ENCODE measurements at regions not wholly inside any gene's neighbourhood (a gene's known extent, or its start where the extent isn't known, plus 50 kb on each side); places are given as distances from the start of the nearest gene placed in this dataset.
A peak's percentile ranks its signal among the peaks of the same experiment; 100 is the strongest.

DNA sequence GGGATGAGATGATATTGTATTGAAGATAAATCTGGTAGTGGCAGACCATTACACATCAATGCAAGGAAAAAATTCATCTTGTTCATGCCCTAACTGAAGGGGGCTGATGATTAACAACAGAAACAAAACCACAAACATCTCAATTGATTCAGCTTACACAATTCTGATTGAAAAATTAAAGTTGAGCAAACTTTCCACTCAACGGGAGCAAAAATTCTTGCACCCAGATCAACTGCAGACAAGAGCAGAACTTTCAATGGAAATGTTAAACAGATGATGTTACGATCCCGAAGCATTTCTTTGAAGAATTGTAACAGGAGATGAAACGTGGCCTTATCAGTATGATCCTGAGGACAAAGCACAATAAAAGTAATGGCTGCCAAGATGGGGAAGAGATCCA is 172.4 kb upstream of the SOX5 start:
- H3K4me3 ChIP-seq (ENCODE audit: low read depth, low read length) = no peak overlapping the region
- TF ChIP-seq, protein P1, sequence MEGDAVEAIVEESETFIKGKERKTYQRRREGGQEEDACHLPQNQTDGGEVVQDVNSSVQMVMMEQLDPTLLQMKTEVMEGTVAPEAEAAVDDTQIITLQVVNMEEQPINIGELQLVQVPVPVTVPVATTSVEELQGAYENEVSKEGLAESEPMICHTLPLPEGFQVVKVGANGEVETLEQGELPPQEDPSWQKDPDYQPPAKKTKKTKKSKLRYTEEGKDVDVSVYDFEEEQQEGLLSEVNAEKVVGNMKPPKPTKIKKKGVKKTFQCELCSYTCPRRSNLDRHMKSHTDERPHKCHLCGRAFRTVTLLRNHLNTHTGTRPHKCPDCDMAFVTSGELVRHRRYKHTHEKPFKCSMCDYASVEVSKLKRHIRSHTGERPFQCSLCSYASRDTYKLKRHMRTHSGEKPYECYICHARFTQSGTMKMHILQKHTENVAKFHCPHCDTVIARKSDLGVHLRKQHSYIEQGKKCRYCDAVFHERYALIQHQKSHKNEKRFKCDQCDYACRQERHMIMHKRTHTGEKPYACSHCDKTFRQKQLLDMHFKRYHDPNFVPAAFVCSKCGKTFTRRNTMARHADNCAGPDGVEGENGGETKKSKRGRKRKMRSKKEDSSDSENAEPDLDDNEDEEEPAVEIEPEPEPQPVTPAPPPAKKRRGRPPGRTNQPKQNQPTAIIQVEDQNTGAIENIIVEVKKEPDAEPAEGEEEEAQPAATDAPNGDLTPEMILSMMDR (IDR thresholded peaks at IDR 0.05; ENCODE audit: insufficient read depth, low read length) = no peak
- peak; percentile 32 for DNase-seq (ENCODE audit: low read depth)

DNA sequence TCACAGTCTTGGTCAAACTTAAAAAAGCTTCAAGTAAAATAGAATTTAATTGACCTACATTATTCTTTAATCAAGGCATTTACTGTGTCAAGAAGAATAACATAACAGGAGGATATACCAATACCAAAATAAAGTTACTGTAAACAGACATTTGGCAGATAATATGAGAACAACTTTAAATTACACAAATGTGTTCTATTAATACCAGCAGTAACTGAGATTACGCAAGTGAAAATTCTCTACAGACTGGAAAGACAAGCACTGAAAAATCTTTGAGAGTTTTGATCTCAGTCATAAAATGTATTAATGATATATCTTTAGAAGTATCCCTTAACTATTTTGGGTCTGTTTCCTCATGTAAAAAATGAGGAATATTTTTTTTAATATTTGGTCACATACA is 169.2 kb upstream of the SOX5 start:
- H3K4me3 ChIP-seq (ENCODE audit: low read depth, low read length) = no peak overlapping the region
- peak; percentile 5 for DNase-seq (ENCODE audit: low read depth)
- TF ChIP-seq, protein P1 (IDR thresholded peaks at IDR 0.05; ENCODE audit: insufficient read depth, low read length) = no peak

DNA sequence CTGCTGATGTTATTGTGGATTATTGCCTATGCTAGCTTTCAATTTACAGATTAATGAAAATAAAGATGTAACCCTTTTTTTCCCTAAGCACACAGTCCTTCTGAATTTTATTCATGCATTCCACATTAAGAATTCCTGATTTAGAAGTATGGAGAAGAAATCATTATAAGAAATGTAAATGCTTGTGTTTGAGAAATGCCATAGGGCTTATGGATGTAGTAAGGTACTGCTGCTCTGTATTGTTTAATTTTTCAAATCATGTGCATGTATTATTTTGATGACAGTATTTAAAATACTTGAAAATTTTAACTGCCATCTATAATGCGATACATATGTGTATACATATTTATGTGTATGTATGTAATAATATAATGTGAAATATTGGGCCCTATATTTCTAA is 167.1 kb upstream of the SOX5 start:
- no peak overlapping the region for H3K4me3 ChIP-seq (ENCODE audit: low read depth, low read length)
- TF ChIP-seq, protein P1 (IDR thresholded peaks at IDR 0.05; ENCODE audit: insufficient read depth, low read length) = no peak
- DNase-seq (ENCODE audit: low read depth) = no peak

DNA sequence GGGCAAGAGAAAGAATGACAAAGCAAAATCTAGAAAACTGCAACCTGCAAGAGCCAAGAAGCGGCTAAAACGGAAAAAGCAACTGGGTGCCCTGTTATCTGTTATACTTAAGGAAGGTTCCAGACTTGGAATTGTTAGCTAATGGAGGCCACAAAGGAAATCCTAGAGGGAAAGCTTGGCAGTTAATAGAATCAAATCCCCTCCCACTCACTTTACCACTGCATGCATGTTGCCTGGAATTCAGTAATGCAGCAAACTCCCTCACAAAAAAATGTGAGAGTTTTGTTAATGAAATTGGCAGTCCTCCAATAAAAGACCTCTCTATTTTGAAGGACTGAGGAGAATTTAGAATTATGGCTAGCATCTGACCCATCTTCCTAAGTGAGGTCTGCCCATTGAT is 164.2 kb upstream of the SOX5 start:
- TF ChIP-seq, protein P1 (IDR thresholded peaks at IDR 0.05; ENCODE audit: insufficient read depth, low read length) = no peak
- no peak overlapping the region for H3K4me3 ChIP-seq (ENCODE audit: low read depth, low read length)
- peak; percentile 4 for DNase-seq (ENCODE audit: low read depth)

DNA sequence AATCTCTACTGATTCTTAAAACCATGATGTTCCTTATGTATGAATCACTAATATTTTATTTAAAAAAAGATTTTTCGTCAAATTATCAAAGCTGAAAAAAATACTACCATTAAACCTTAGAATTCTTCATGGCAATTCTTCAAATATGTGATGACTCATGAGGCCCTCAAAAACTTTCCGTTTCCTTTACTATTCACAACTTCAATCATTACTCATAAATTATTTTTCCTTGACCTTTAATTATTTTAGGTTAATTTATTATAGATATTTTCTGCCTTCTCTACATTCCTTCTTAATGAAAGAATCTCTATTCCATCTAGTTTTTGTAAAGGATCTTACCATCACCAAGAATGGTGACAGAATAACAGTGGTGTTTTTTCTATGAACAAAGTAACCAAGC is 162.1 kb upstream of the SOX5 start:
- DNase-seq (ENCODE audit: low read depth) = peak; percentile 52
- H3K4me3 ChIP-seq (ENCODE audit: low read depth, low read length) = no peak overlapping the region
- TF ChIP-seq, protein P1 (IDR thresholded peaks at IDR 0.05; ENCODE audit: insufficient read depth, low read length) = no peak

DNA sequence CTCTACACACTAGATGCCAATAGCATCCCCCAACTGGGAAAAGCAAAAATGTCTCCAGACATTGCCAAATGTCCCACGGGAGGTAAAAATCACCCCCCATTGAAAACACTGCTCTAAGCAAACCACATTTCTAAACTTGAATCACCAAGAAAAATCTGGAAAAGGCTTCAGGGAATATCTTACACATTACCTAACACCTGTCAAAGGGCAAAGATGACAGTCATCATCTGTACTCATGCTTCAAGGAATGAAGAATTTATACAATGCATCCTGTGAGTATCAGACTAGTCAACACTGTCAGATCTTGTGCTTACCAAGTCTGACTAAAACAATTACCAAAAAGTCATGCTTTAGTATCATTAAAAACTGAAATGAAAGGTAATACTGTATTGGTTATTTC is 161.6 kb upstream of the SOX5 start:
- H3K4me3 ChIP-seq (ENCODE audit: low read depth, low read length) = no peak overlapping the region
- TF ChIP-seq, protein P1 (IDR thresholded peaks at IDR 0.05; ENCODE audit: insufficient read depth, low read length) = no peak
- peak; percentile 4 for DNase-seq (ENCODE audit: low read depth)

DNA sequence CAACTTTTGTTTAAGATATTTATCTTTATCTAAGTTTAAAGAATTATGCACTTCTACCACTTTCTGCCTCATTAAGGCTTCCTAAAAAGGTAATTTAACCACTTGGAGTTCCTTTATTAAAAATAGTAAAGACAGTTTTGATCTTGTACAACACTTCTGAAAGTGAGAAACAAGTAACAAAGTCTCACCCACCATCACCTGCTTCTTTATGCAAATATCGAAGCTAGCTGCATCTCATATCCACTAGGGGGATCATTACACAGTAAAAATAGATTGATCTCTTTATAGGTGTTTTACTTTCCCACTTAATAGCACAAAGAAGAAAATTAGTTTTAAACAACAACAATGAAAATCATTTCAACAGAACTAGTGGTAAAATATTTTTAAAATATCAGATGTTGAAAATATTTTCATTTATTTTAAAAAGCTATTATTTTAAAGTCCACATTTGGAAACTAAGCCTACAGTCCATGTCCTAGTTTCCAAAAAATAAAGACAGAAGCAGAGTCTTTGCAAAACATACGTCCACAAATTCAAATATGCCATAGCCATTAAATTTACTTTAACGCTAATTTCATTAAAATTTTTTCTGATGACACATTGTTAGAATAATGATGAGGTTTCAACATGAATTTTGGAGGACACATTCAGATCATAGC is 160.0 kb upstream of the SOX5 start:
- DNase-seq (ENCODE audit: low read depth) = peak; percentile 30
- H3K4me3 ChIP-seq (ENCODE audit: low read depth, low read length) = no peak overlapping the region
- TF ChIP-seq, protein P1 (IDR thresholded peaks at IDR 0.05; ENCODE audit: insufficient read depth, low read length) = peak; percentile 70

Measured in fibroblast of the aortic adventitia (primary cell).